ENCODE measurements at regions not wholly inside any gene's neighbourhood (a gene's known extent, or its start where the extent isn't known, plus 50 kb on each side); places are given as distances from the start of the nearest gene placed in this dataset.

GRCh38 chr20:10788055-10788454, 114.3 kb upstream of the JAG1 start:
- TF ChIP-seq EZH2phosphoT487 (IDR thresholded peaks at IDR 0.05; ENCODE audit: low read length) = no peak
- no peak for TF ChIP-seq CTCF (IDR thresholded peaks at IDR 0.05; ENCODE audit: low read length)
- no peak for TF ChIP-seq EZH2 (optimal IDR thresholded peaks at IDR 0.05; ENCODE audit: low read depth, low read length)

GRCh38 chr20:10788877-10789276, 115.1 kb upstream of the JAG1 start:
- no peaks in the 10 kb centered on the region for H4K20me1 ChIP-seq (ENCODE audit: insufficient read depth, low read length)
- H3K9ac ChIP-seq (ENCODE audit: low read length) = no peak overlapping the region
- H3K4me3 ChIP-seq (ENCODE audit: low read length) = no peak overlapping the region
- no peaks in the 10 kb centered on the region for H3K9me2 ChIP-seq (replicated peaks; ENCODE audit: insufficient read depth, low read length)
- no peaks in the 10 kb centered on the region for H3K9me3 ChIP-seq (replicated peaks; ENCODE audit: insufficient read depth, low read length)
- DNase-seq = no peak
- H3K36me3 ChIP-seq (replicated peaks; ENCODE audit: insufficient read depth, low read length) = no peaks in the 10 kb centered on the region
- H3F3A ChIP-seq (ENCODE audit: insufficient read depth, low read length) = no peaks in the 10 kb centered on the region
- no peaks in the 10 kb centered on the region for H3K79me2 ChIP-seq (ENCODE audit: low read length)
- H3K4me2 ChIP-seq (ENCODE audit: low read depth, low read length) = no peak overlapping the region
- H3K27ac ChIP-seq (ENCODE audit: low read length) = no peak overlapping the region
- no peaks in the 10 kb centered on the region for H3K27me3 ChIP-seq (replicated peaks; ENCODE audit: insufficient read depth, low read length)
- no peaks in the 10 kb centered on the region for H3K4me1 ChIP-seq (ENCODE audit: low read length)
- no peak overlapping the region for H2AFZ ChIP-seq (ENCODE audit: low read length)
- TF ChIP-seq CTCF (IDR thresholded peaks at IDR 0.05; ENCODE audit: low read length) (no peak), EZH2phosphoT487 (IDR thresholded peaks at IDR 0.05; ENCODE audit: low read length) (no peak), EZH2 (optimal IDR thresholded peaks at IDR 0.05; ENCODE audit: low read depth, low read length) (no peak)

More at GRCh38 chr20:10788055-10788454, 114.3 kb upstream of the JAG1 start:
- no peaks in the 10 kb centered on the region for H3K27me3 ChIP-seq (replicated peaks; ENCODE audit: insufficient read depth, low read length)
- no peaks in the 10 kb centered on the region for H3K4me1 ChIP-seq (ENCODE audit: low read length)
- H3K36me3 ChIP-seq (replicated peaks; ENCODE audit: insufficient read depth, low read length) = no peaks in the 10 kb centered on the region
- no peak overlapping the region for H3K27ac ChIP-seq (ENCODE audit: low read length)
- no peak overlapping the region for H3K4me2 ChIP-seq (ENCODE audit: low read depth, low read length)
- no peaks in the 10 kb centered on the region for H3K9me2 ChIP-seq (replicated peaks; ENCODE audit: insufficient read depth, low read length)
- H2AFZ ChIP-seq (ENCODE audit: low read length) = no peak overlapping the region
- H3K79me2 ChIP-seq (ENCODE audit: low read length) = no peaks in the 10 kb centered on the region
- H3K4me3 ChIP-seq (ENCODE audit: low read length) = no peak overlapping the region
- no peaks in the 10 kb centered on the region for H3K9me3 ChIP-seq (replicated peaks; ENCODE audit: insufficient read depth, low read length)
- H4K20me1 ChIP-seq (ENCODE audit: insufficient read depth, low read length) = no peaks in the 10 kb centered on the region
- no peak for DNase-seq
- H3F3A ChIP-seq (ENCODE audit: insufficient read depth, low read length) = no peaks in the 10 kb centered on the region
- H3K9ac ChIP-seq (ENCODE audit: low read length) = no peak overlapping the region

- Histone ChIP-seq H3K79me2 (ENCODE audit: low read length) (no peaks in the 10 kb centered on the region), H3K9ac (ENCODE audit: low read length) (no peak overlapping the region), H3K9me3 (replicated peaks; ENCODE audit: insufficient read depth, low read length) (no peaks in the 10 kb centered on the region), H3K4me2 (ENCODE audit: low read depth, low read length) (no peak overlapping the region), H3K27ac (ENCODE audit: low read length) (no peak overlapping the region), H3K4me1 (ENCODE audit: low read length) (no peaks in the 10 kb centered on the region), H3K4me3 (ENCODE audit: low read length) (no peak overlapping the region), H3F3A (ENCODE audit: insufficient read depth, low read length) (no peaks in the 10 kb centered on the region), H4K20me1 (ENCODE audit: insufficient read depth, low read length) (no peaks in the 10 kb centered on the region), H3K36me3 (replicated peaks; ENCODE audit: insufficient read depth, low read length) (no peaks in the 10 kb centered on the region), H3K9me2 (replicated peaks; ENCODE audit: insufficient read depth, low read length) (no peaks in the 10 kb centered on the region), H2AFZ (ENCODE audit: low read length) (no peak overlapping the region), H3K27me3 (replicated peaks; ENCODE audit: insufficient read depth, low read length) (no peaks in the 10 kb centered on the region)
- DNase-seq = no peak
- no peak for TF ChIP-seq CTCF (IDR thresholded peaks at IDR 0.05; ENCODE audit: low read length)
- no peak for TF ChIP-seq EZH2 (optimal IDR thresholded peaks at IDR 0.05; ENCODE audit: low read depth, low read length)
- no peak for TF ChIP-seq EZH2phosphoT487 (IDR thresholded peaks at IDR 0.05; ENCODE audit: low read length)
Measured at GRCh38 chr20:10789386-10789785, 115.6 kb upstream of the JAG1 start.
